ENCODE measurements at regions not wholly inside any gene's neighbourhood (a gene's known extent, or its start where the extent isn't known, plus 50 kb on each side); places are given as distances from the start of the nearest gene placed in this dataset.

GRCh38 chr10:18859659-18860058 lies 188.9 kb upstream of the MALRD1 start:
- TF ChIP-seq, protein P1, sequence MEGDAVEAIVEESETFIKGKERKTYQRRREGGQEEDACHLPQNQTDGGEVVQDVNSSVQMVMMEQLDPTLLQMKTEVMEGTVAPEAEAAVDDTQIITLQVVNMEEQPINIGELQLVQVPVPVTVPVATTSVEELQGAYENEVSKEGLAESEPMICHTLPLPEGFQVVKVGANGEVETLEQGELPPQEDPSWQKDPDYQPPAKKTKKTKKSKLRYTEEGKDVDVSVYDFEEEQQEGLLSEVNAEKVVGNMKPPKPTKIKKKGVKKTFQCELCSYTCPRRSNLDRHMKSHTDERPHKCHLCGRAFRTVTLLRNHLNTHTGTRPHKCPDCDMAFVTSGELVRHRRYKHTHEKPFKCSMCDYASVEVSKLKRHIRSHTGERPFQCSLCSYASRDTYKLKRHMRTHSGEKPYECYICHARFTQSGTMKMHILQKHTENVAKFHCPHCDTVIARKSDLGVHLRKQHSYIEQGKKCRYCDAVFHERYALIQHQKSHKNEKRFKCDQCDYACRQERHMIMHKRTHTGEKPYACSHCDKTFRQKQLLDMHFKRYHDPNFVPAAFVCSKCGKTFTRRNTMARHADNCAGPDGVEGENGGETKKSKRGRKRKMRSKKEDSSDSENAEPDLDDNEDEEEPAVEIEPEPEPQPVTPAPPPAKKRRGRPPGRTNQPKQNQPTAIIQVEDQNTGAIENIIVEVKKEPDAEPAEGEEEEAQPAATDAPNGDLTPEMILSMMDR (conservative IDR thresholded peaks at IDR 0.05; ENCODE audit: low read depth, low read length): no peak
- no peak for TF ChIP-seq EZH2 (IDR thresholded peaks at IDR 0.05; ENCODE audit: low read length, unreplicated experiment)
